EH (cell line): ENCODE measurements at regions not wholly inside any gene's neighbourhood (a gene's known extent, or its start where the extent isn't known, plus 50 kb on each side); places are given as distances from the start of the nearest gene placed in this dataset.
"Not testable (repeated sequence)": the region's sequence is repeated elsewhere in the genome, so short reads cannot be mapped to it uniquely, and the experiment has no call there.

ENCODE experiments used
- DNase-seq: peaks from one replicate; pipeline ENCODE4 v3.0.0-alpha.2; 2015; ENCODE audit warnings: low read depth

DNA sequence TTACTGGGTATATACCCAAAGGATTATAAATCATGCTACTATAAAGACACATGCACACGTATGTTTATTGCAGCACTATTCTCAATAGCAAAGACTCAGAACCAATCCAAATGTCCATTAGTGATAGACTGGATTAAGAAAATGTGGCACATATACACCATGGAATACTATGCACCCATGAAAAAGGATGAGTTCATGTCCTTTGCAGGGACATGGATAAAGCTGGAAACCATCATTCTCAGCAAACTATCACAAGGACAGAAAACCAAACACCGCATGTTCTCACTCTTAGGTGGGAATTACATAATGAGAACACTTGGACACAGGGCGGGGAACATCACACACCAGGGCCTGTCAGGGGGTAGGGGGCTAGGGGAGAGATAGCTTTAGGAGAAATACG, 186.1 kb upstream of the FTMT start:
- not testable (repeated sequence) for DNase-seq

DNA sequence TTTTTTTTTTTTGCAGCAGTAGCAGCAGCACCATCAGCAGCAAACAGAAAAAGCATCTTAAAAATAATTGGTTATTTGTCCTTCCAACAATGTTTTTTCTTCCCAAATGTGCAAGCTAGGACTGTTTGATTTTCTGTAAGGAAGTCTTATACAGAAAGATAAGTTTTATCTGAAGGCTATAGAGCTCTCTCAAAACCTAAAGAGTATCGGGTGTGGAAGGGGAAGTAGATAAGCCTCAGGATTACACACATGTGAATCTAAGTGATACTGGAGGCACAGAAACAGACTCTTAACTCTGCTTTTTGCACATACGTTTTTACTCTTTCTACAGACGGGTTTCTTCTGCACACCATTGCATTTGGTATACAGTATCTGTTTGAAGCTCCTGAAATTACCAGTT, 184.4 kb upstream of the FTMT start:
- DNase-seq: no peak

DNA sequence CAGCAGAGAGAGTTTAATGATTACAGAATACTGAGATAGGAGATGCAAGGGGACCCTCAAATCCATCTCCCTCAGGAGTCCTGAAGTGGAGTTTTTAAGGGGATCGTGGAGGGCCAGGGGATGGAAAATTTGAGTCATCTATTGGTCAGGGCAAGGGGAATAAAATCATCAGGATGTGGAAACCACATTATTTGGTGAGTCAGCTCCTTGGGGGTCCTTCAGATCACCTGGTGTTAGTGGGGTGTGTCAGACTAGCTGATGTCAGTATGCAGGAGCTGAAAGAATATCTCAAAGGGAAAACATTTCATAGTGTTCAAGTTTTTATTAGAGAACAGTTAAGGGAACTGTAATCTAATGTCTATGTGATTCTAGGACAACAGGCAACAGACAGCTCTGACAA, 183.0 kb upstream of the FTMT start:
- no peak for DNase-seq

DNA sequence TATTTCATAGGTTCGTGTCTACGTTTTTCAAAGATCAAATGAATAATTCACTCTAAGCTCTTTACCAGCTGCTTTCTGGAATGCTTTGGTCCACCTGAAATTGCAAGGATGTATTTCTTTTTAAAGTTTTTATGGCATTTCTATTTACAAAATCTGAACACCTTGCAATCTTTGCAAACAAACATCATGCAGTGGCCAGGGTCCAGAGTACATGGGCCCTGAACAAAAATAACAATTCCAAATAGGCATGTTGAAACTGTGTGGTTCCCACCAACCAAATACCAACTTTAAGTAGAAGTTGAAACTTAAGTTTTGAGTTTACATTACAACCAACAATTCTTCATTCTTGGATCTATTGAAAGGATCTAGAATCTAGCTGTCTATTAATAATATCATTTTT, 180.1 kb upstream of the FTMT start:
- DNase-seq: no peak

DNA sequence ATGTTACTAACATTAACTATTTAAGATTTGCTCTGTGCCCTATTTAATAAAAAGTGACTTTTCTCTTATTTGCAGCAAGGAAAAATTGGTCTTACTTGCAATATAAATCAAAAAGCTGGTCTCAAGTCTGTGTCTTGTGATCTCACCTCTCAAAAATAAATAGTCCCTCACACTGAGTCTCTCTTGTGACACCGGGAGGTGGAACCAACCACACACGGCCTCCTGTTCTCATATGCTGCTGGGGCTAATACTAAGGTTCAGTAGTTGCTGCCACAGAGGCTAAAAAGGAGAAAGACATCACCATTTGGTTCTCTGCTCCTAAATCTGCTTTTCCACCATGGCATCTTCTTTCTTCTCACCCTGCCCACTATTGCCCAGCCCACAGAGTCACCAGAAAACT, 175.8 kb upstream of the FTMT start:
- no peak for DNase-seq

DNA sequence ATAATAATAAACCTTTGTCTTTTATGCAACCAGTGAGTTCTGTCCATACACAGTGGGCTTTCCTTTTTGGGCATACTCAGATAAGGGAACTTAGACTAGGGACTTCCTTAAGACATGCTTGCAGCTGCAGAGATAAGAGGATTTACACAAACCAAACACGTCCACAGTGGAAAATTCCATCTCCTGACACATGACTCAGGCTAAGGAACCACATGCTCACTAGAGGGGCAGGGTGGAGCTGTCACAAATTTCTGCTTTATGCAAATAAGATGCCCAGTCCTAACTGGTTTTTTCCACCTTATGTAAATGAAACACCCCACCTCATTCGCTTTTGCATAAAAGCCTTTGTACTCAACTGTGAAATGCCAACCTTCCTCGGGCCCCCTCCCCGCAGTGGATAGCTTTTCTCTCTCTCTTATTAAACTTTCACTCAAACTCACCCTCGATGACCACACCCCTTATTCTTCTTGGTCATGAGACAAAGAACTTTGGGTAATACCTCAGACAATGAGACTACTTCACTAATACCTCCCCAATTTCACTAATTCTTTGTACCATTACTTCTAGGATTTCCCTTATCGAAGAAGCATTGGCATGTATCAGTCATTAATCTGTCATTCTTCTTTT, 170.3 kb upstream of the FTMT start:
- DNase-seq: no peak

DNA sequence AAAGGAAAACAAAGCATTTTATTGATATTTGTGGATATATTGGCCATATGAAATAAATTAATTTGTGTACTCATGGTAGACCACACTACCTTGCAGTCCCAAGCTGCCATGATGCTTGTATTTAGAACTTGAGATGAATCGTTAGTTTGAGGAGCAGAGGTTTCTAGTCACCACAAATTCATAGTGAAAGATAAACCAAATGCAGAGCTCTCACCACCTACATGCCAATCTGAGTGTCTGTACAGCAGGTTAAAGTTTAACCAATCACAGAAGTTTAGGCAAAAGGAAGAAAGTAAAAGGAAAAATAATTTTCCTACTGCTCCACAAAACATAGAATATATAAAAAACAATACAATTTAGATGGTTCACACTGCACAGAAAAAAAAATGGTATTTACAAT, 163.6 kb upstream of the FTMT start:
- DNase-seq: no peak

DNA sequence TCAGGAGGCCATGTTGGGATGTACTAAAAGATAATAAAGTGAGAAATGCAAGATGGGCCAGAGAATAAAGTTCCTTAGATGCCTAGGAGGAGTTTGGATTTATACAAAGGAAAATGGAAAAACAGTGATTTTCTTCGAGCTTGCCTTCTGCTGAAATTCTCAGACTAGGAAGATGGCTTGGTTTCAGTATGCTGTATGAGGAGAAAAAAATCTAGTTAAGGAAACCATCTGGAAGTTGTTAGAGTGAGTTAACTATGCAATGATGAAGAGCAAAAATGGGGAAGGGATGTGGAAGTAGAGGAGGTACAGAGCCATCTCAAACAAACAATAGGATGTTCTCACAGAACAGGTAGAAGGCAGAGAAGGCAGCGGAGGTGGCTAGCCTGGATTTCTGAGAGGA, 162.9 kb upstream of the FTMT start:
- DNase-seq: no peak

DNA sequence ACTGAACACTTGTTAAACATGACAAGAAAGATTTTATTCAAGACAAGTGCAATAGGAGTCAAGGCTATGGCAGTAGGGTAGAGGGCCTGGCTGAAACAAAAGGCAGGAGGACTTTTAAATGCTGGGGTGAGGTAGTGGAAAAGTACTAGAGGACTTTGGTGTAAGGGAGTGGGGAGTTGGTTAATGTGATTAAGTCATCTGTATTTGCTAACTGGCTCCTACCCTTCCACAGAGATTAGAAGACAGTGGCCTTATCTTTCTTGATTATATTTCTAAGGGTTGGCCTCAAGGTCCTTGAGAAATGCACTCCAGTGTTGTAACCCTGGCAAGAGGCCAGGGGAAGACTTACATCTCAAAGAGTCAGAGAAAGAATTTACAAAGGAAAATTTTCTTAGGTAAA, 160.2 kb upstream of the FTMT start:
- no peak for DNase-seq

DNA sequence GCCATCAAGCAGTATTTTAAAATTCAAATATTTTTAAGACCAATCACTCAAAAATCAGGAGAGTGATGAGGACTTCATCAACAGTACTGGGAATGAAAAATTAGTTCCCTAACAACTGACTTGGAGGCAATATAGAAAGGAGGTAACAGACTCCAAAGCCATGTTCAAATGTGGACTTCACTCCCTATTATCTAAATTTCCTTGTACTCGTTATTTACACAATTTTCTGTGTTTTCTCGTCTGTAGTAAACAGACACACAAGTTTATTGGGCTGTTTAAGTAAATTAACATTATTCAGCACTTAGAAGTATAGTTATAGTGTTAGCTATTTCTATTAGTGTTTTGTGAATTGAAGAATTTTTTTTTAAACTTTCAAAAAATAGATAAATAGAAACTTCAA, 159.5 kb upstream of the FTMT start:
- DNase-seq: no peak

DNA sequence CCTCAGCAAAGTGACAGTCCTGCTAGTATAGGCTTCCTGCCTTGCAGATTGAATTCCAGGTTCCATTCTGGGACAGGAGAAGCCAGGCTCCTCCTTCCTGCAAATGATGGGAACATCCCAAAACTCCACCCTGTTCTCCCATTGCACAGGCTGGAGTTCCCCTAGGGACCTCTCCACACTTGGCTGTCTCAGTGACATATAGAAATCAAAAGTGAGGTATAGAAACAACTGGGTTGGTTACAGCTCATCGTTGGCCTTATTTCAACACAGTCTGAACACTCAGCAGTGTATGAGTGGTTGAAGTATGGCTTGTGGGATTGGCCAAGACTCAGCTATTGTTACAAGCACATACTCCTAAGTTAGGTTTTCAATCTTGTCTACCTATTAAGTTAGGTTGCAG, 157.8 kb upstream of the FTMT start:
- no peak for DNase-seq

DNA sequence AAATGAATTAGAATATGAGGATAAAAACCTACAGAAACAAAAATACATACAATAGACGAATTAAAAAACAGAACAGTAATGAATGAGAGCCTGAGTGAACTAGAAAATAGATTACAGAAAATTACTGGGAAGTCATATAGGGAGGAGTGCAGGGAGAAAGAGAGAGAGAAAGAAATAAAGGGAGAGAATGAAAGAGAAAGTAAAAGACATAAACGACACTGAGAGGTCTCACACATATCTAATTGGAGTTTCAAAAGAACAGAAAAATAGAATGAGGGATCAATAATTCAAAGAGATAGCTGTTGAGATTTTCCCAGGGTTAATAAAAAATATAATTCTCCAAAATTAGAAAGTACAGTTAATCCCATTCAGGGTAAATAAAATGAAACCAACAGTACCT, 156.4 kb upstream of the FTMT start:
- no peak for DNase-seq

DNA sequence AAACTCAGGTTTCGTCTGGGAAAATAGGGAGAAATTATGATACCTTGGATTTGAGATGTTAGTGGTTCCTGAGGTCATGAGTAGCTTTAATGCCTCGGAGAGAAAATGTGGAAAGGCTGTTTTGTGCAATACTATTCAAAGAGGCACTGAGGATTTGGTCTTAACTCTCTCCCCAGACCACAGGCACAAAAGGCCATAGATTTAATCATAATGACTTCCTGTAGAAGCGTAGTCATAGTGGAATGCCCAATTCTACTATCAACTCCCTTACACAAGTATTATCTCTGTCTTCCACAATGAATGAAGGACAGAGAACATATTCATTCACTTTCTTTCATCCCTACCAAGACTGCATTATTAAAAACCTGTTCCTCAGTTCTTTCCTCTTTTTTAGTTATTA, 153.0 kb upstream of the FTMT start:
- DNase-seq: no peak

DNA sequence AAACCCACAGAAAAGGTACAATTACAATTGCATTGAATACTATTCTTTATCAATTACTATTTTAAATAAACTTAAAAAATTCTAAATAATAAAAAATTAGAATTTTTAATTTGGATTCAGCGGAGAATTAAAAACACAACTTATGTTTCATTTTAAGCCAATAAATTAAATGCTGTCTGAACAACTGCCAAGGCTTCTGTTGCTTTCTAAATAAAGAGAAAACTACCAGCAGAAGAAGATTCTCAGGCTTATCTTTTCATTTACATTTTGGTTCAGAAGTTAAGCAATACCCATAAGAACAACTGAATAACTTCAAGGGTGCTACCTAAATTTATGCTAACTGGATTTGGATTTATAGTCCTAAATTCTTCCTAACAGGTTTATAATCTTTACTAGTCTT, 150.0 kb upstream of the FTMT start:
- no peak for DNase-seq

DNA sequence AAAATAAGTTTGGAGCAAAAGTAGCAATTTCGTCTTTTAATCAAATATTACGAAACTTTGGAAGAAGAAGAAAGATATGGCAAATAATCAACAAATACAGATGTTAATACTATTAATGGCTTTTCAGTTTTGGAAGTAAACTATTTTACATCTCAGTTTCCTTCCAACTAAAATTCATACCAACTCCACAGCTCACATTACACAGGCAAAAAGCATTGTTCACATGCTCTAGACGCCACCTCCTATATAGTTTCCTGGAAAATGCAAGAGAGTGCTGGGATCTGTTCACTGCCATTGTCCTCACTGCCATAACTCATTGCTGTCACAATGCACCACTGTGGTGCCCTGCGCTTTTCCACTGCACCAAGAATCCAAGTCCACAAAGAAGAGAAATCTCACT, 149.0 kb upstream of the FTMT start:
- DNase-seq: no peak

DNA sequence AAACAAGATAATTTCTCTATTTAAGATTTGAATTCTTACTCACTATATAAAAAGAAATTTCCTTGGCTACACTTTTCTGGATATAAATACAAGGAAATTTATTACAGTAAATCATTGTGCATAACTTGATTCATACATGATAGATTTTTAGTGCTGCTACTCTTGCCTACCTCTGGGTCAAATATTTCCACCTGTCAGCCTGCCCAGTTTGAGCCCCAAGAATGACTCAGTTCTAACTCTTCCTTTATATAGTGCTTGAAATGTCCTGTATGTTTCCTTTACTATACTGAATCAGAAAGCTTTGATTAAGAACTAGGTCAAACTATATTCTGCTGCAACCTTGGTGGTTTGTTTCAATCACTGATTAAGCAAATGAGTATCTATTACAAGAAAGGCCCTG, 147.4 kb upstream of the FTMT start:
- no peak for DNase-seq

DNA sequence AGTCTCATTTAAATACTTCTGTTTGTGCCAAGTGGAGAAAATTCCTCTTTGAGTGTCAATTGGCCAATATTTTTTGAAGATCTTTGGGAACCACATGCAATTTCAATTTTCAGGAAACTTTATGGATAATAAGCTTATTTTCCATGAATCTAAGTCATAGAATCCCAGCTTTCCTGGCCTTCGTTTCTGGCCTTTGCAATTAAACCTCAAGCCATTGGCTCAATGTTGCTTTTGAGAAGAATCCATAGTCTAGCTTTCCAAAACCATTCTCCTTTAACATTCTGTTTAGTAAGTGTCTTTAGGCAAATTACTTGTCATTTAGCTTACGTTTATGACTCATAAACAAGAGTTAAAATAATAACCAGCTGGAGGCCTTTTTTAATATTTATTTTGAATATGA, 145.0 kb upstream of the FTMT start:
- DNase-seq: no peak

DNA sequence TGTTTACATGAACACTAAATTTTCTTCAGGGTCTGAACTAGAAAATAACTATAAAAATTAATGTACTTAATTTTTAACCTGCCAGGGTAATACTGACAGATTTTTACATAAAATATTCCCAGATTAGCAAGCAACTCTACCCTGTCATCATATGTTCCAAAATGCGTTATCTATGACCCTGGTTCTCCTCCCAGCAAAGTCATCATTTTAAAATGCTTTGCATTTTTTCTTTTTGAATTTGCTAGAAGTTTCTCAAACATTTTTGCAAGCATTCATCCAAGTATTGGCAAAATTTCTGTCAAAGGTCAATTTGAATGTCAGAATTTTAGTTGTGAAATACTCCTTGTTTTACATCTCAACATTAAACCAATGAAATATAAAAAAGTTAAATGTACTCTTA, 144.5 kb upstream of the FTMT start:
- DNase-seq: no peak

DNA sequence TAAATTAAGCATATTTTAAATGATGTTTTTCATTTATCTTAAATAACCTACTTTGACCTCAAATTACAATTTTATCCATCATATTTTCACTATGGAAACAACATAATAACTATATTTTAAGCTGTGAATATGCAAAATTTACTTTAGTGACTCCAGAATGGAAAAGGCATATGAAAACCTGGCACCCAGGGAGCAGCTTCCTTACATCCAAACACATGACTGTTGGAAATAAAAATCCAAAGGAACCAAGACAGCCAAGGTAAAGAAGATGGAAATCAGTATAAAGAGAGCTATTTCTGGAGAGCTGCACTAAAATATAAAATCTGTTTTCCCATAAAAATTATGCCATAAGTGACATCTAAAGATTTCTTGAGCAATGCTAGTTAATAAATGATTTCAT, 140.3 kb upstream of the FTMT start:
- no peak for DNase-seq

DNA sequence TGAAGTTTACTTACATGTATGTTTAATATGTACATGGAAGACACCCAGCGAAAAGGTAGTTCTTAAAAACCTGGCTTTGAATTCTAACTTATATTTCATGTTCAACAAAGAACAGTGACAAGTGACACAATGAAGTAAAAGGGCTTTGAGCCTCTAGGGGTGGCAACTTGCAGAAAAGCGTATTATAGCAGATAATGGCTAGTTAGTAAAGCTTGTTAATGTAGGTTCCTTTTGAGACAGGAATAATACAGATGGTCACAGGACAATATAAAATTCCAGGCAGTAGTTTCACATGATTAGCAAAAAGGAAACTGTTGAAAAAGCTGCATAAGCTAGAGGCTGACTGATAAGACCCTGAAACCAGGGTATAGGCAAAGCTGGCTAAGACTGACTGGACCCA, 132.4 kb upstream of the FTMT start:
- DNase-seq: no peak

DNA sequence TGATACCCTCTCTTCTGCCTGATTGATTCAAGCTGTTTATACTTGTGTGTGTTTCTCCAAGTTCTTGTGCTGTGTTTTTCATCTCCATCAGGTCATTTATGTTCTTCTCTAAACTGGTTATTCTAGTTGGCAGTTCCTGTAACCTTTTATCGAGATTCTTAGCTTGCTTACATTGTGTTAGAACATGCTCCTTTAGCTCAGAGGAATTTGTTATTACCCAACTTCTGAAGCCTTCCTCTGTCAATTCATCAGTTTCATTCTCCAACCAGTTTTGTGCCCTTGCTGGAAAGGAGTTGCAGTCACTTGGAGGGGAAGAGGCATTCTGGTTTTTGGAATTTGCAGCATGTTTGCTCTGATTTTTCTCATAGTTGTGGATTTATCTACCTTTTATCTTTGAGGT, 126.2 kb upstream of the FTMT start:
- DNase-seq: no peak

DNA sequence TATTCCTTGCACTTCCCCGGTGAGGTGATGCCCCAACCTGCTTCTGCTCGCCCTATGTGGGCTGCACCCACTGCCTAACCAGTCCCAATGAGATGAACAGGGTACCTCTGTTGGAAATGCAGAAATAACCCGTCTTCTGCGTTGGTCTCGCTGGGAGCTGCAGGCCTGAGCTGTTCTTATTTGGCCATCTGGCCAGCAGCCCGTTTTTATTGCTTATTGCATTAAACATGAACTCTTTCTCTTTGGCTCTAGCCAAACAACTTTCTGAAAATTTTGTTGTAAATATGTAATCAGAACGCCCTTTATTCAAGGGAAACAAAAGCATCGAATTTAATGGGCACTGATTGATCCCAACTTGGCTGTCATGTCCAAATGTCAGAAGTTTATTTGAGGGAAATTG, 124.7 kb upstream of the FTMT start:
- DNase-seq: no peak

DNA sequence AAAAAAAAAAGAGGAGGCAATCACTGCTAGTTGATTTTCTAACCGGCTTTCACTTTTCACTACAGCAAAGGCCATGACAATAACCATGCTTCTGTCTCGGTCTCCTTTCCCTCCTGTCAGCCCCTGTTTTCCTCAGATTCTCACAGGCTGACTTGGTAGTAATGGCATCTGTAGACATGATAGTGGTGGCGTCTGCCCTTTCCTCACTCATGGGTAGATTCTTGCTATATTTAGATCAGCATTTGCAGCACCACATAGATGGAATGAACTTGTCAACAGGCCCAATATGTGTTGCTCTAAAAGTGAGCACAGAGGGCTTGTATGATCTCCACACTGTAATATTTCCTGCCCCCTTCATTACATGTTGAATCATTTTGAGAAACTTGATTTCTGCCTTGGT, 120.3 kb upstream of the FTMT start:
- no peak for DNase-seq

DNA sequence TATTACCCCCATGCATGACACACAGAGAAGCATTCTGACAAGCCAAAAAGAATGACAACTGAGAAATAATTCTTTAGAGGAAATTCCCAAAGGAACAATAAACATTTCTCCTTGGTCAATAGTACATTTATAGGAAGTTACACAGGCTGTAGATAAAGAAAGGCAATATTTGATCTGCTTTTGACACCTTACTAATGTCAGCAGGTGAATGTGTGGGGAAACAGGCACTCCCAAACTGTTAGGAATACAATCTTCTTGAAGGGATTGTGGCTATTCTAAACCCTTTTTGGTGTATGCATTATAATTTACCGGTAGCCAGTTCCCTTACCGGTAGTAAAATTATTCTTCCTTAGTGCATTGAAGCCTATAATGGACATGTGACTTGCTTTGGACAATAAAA, 116.1 kb upstream of the FTMT start:
- DNase-seq: no peak

DNA sequence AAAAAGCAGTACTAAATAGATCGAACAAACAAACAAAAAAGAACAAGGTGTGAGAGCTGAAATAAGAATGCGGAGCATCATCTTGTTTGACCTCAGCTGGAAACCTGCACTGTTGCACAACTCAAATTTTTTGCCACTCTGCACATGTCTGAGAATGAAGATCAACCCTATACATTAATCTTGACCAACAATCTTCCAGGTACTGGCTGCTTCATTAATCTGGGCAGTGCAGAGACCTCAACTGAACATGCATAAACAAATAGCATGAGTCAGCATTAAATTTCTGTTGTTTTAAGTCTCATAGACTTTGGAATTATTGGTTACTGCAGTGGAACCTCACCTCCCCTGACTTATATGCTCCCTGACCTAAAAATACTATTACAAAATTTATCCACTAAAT, 114.6 kb upstream of the FTMT start:
- DNase-seq: no peak
